ENCODE measurements at regions not wholly inside any gene's neighbourhood (a gene's known extent, or its start where the extent isn't known, plus 50 kb on each side); places are given as distances from the start of the nearest gene placed in this dataset.
"Not testable (repeated sequence)": the region's sequence is repeated elsewhere in the genome, so short reads cannot be mapped to it uniquely, and the experiment has no call there.

DNA sequence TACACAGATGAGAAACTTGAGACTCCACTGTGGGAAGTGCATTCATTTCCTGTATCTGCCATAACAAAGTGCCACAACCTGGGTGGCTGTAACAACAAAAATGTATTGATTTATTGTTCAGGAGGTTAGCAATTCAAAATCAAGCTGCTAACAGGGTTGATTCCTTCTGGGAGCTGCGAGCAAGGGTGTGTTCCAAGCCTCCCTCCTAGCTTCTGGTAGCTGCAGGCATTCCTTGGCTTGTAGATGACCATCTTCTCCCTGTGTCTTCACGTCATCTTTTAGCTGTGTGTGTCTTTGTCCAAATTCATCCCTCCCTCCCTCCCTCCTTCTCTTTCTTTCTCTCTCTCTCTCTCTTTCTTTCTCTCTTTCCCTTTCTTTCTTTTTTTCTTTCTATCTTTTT is 258.1 kb downstream of the MSX2 start:
- DNase-seq (ENCODE audit: low read depth), result no peak

DNA sequence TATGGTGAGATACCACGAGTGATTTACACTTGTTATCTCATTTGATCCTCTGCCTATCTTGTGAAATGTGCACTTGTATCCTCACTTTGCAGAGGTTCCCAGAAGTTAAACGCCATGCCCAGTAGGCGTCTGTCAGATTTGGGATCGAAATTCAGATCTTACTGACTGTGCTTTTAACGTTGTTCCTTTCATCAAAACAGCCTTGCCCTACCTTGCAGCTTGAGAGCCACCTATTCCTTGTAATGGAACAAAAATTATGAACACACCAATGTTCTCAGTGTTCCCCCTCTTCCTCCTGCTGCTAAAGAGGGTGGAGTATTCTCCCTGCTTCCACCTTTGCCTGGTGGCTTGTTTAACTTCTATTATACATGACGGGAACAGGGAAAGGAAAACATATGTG is 257.0 kb downstream of the MSX2 start:
- no peak for DNase-seq (ENCODE audit: low read depth)

DNA sequence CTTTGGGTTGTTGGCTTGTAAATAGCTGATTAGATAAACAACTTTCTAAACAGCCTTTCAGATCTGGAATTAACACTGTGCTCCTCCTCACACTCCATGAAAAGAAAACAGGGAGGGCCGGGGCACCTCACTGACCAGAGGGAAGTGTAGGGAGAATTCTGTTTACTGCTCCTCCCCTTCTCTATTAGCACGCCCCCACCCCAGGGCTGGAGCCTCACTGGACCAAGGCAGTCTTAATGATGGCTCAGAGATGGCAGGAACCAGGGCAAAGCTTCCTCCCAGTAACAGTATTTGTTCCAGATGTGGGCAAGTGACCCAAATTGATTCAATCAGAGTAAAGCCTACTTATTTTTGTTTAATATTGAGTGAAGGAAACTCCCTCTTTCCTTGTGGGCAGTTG is 256.6 kb downstream of the MSX2 start:
- no peak for DNase-seq (ENCODE audit: low read depth)

DNA sequence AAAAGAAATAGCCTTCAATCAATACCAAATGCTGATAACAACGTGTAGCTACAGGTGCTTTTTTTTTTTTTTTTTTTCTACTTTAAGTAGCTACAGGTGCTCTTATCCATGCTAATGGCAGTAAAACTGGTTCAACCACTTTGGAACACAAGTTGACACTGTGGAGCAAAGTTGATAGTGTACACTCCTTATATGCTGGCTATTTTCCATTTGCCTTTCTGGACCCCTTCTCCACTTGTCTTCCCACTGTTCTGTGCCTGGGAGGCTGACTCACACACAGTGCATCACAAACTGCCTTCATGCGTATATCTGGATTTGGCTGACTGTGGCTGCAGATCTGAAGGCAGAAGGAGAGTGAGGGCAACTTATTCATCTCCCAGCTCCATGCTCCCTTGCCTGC is 247.9 kb downstream of the MSX2 start:
- no peak for DNase-seq (ENCODE audit: low read depth)

DNA sequence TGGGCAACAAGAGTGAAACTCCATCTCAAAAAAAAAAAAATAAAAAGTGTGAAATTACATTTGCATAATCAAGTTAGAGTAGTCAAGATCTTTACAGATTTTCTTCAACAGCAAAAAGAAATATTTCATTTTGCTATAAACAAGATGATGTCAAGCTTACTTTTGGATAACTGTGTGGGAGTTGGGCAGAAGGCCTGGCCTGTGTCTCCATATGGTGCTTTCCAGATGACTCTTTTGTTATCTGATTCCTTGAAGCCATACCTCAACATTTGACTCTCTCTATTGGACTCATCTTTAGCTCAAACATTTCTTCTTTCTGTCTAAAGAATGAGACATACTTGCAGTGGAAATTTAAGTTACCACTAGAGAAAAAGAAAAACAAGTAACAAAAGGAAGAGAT is 246.8 kb downstream of the MSX2 start:
- no peak for DNase-seq (ENCODE audit: low read depth)

DNA sequence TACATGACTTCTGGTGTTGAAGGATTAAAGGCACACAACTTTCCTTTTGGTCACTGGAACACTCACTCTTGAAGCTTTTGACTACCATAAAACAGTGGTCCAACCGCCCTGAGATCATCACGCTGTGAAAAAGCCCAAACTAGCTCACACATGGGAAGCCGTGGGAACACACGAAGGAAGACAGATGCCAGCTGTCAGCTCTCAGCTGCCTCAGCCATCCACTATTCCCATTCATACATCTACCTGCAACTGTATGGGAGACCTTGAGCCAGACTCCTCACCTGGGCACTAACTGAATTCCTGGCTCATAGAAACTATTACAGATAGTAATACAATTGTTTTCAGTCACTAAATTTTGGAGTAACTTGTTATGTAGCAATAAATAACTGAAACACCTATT is 246.1 kb downstream of the MSX2 start:
- DNase-seq (ENCODE audit: low read depth), result no peak

DNA sequence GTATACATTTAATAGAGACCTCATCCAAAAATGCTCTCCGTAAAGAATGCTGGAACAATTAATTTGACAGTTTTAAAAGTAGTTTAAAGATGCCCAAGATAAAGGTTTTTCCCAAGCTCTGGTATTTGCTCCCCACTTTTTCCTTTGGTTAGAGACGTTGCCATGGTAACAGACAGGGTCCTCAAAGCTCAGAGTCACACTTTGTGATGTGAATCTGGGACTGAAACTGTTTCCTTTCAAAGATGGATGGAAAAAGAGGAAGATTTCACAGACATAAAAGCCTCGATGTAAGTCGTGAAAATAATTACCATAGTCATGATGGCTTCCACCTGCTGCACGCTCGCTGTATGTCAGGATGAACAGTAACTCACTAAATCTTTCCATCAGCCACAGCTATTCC is 229.5 kb downstream of the MSX2 start:
- no peak for DNase-seq (ENCODE audit: low read depth)

DNA sequence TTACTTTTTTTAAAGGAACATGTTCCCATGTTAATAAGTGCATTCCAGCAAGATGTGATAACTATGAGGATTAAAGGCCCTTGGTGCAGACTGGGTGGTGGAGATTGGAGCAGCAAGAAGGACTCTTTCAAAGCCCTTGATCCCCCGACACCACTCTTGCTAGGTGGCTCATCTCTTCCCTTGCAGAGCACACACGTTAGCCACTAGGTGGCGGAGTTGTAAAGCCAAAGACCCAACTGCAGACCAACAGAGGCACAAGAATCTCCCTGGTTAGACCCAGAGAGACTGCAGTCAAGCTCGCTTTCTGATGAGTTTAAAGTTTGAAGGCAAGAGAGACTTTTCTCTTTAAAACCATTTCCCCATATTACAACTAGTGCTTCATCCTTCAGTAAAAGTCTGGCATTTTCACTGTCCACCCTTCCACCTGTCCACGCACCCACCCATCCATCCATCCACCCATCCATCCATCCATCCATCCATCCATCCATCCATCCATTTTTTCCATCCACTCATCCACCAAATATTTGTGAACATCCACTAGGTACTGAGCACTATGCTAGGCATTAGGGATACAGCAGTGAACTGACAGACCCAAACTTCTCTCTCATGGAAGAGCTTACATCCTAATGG is 226.9 kb downstream of the MSX2 start:
- peak; percentile 35 for DNase-seq (ENCODE audit: low read depth)

DNA sequence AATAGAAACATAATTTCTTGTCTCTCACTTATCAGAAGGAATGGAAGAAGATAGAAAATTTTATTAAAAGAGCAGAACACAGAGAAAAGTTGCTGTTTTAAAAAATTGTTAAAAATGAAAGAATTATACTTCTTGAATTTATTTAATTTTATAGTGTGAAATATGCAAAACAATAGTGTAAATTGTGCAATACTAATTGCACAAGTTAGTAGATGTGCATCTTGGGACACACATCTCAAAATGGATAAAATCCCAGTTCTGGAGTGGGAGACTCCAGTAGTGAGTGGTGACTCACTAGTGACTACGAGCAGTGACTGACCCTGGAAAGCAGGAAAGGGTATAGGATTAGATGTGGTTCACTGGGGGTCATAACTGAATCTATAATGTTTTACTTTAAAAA is 223.2 kb downstream of the MSX2 start:
- no peak for DNase-seq (ENCODE audit: low read depth)

GRCh38 chr5:174945853-174946252 is 221.5 kb downstream of the MSX2 start:
- DNase-seq (ENCODE audit: low read depth), result no peak

GRCh38 chr5:174943785-174944184 is 219.4 kb downstream of the MSX2 start:
- no peak for DNase-seq (ENCODE audit: low read depth)

- not testable (repeated sequence) for DNase-seq (ENCODE audit: low read depth)
Observed at GRCh38 chr5:174943002-174943401, 218.6 kb downstream of the MSX2 start.

DNA sequence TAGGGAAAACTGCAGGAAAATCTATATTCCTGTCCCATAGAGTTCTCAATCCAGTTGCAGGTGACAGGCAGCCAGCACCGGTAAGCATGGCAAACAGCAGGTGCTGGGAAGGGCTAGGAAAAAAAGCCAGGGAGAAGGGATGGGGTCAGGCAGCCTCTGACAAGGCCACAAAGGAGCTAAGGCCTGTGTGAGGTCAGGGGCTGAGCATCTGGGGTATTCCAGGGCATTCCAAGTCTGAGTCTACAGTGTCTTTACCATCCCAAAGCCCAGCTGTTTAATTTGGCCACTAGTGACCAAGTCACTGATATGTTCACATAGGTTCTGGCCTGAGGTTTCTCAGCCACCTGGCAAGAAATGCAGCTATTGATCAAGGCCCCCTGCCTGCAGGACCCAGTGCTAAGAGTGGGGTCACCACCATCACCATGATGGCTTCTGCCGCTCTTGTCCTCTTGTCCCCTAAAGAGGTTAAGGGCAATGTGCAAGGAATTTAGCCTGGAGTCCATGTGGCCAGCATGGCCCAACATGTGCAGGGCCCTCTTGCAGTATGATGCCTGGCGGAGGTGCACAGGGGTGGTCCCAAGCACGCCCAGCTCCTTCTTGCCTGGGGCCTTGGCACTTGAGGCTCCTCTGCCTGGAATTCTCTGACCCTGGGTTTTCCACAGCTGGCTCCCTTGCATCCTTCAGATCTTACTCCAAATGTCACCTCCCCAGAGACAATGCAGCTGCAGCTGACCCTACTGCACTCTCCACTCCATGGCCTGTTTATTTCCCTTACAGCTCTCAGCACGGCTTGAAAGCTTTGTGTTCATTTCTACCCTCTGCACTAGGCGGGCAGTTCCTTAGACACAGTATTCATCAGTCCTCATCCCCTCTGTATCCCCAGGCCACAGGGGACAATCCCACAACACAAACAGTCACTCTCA is 213.1 kb downstream of the MSX2 start:
- no peak for DNase-seq (ENCODE audit: low read depth)

- DNase-seq (ENCODE audit: low read depth), result no peak
Observed at GRCh38 chr5:174935854-174936474, 211.6 kb downstream of the MSX2 start.

DNA sequence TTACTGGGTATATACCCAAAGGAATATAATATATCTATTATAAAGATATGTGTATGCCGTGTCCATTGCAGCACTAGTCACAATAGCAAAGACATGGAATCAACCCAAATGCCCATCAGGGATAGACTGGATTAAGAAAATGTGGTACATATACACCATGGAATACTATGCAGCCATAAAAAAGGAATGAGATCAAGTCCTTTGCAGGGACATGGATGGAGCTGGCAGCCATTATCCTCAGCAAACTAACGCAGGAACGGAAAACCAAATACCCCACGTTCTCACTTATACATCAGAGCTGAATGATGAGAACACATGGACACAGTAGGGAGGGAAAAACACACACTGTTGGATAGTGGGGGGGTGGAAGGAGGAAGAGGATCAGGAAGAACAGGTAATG is 206.7 kb downstream of the MSX2 start:
- DNase-seq (ENCODE audit: low read depth), result not testable (repeated sequence)

DNA sequence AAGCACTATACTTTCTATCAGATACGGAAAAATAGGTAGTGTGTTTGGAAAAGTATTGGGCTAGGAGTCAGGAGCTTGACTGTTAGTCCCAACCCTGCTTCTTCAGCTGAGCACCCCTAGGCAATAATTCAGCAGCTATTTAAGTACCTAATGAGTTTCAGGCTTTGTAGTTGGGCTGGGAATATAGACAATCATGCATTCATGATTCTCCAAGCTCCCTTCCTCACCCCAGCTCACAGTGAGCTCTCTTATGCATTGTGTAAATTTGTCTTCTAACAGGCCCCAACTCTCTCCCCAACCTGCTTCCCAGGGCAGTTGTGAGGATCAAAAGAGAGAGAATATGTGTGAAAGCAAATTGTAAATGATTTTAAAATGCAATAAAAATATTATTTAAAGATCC is 201.2 kb downstream of the MSX2 start:
- DNase-seq (ENCODE audit: low read depth), result no peak

GRCh38 chr5:174922955-174923354 is 198.6 kb downstream of the MSX2 start:
- DNase-seq (ENCODE audit: low read depth), result no peak

DNA sequence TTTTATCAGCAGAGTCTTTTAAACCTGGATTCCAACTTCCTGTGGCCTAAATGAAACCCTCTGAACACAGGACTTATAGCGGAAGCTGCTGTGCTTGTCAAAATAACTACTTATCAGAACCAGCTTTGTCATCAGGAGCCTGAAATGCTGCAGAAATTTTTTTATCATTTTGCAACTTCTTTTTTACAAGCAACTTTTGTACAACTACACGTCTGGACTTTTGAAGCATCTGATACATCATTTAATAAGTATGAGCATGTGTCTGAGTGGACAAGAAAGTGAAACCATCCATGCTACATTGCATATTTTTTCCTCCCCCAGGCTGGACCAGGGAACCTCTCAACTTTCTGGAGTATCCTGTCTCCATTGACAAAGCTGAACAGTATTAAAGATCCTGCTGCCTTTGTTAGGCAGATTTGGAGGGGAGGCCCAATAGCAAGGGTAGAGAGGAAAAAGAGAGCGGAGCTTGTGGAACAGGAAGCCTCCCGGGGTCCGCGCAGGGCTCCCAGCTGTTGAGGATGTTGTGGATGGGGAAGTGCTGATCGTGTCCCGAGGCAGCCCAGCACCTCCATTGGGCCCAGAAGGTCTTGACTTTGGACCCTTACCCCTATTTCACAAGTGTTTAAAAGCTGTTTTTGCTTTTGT is 196.6 kb downstream of the MSX2 start:
- DNase-seq (ENCODE audit: low read depth), result no peak

- DNase-seq (ENCODE audit: low read depth), result no peak
Observed at GRCh38 chr5:174919351-174919750, 195.0 kb downstream of the MSX2 start.

GRCh38 chr5:174918655-174919054 is 194.3 kb downstream of the MSX2 start:
- no peak for DNase-seq (ENCODE audit: low read depth)

GRCh38 chr5:174917976-174918554 is 193.7 kb downstream of the MSX2 start:
- no peak for DNase-seq (ENCODE audit: low read depth)

DNA sequence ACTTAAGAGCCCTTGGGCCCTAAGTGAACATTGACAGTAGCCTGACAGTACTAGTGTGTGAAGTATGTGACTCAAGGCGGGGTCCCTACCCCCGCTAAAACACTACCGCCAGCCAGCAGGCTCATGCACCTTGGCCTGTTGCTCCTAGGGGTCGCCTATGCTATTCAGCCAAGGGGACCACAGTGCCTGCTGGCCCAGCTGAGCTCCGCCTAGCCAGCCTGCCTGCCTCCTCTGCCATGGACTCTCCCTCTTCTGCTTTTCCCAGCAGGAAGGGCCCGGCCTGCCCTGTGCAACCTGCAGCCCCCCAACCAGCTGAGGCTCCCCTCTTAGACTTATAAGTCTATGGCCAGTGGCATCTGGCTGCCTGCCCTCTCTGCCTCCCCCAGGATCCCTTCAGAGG is 193.1 kb downstream of the MSX2 start:
- not testable (repeated sequence) for DNase-seq (ENCODE audit: low read depth)
